GM12874 (cell line): ENCODE measurements at regions not wholly inside any gene's neighbourhood (a gene's known extent, or its start where the extent isn't known, plus 50 kb on each side); places are given as distances from the start of the nearest gene placed in this dataset.

Source experiments
- TF ChIP-seq, protein P1 (sequence below): IDR thresholded peaks from 2 replicates; pipeline ENCODE4 v1.5.1; 2011; ENCODE audit warnings: low read depth, mild to moderate bottlenecking, control low read depth, low read length, moderate library complexity; ENCODE audit not compliant: insufficient read depth

DNA sequence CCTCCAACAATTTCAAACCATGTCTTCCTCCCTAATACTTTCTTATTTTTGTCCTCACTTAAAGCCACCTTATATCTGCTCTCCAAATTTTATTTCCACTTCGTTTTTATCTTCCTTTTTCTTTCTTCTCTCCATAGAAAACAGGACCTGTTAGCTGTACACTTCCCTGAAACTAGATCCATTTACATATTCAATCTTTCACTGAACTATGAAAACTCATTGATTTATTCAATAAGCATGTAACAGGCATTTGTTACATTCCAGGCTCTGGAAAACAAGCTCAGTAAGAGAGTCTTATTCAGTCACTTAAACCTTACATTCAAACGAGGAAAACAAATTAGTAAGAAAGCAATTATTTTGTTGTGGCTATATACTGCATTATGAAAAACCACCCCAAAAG lies 1225.3 kb downstream of the SUCLG1 start:
- TF ChIP-seq, protein P1, sequence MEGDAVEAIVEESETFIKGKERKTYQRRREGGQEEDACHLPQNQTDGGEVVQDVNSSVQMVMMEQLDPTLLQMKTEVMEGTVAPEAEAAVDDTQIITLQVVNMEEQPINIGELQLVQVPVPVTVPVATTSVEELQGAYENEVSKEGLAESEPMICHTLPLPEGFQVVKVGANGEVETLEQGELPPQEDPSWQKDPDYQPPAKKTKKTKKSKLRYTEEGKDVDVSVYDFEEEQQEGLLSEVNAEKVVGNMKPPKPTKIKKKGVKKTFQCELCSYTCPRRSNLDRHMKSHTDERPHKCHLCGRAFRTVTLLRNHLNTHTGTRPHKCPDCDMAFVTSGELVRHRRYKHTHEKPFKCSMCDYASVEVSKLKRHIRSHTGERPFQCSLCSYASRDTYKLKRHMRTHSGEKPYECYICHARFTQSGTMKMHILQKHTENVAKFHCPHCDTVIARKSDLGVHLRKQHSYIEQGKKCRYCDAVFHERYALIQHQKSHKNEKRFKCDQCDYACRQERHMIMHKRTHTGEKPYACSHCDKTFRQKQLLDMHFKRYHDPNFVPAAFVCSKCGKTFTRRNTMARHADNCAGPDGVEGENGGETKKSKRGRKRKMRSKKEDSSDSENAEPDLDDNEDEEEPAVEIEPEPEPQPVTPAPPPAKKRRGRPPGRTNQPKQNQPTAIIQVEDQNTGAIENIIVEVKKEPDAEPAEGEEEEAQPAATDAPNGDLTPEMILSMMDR, result no peak

DNA sequence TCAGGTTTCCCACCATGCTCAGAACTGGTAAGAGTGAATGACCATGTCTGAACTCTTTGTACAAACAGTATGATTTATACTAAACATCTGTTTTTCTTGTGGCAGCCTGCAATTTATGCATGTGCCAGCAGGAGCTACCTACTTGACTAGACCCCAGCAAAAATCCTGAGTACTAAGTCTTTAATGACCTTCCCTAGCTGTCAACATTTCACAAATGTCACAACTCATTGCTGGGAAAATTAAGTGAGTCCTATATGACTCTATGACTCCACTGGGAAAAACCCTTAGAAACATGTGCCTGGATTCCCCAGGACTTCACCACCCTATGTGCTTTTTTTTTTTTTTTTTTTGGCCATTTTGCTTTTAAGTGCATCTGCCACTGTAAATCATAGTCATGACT lies 1225.8 kb downstream of the SUCLG1 start:
- TF ChIP-seq, protein P1, result no peak

DNA sequence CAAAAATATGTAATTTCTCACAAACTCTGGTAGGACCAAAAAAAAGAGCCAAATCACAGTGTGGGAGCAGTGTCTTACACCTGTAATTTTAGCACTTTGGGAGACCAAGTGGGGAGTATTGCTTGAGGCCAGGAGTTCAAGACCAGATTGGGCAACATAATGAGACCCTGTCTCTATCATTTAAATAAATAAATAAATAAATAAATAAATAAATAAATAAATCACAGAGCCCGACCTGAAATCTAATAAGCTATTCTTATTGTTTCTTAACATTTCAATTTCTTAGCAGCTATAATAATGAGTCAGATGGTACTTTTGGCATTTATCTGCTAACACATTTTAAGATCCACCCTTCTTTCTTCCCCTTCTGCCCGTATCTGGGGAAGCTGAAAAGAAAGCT lies 1229.6 kb downstream of the SUCLG1 start:
- TF ChIP-seq, protein P1, result no peak

DNA sequence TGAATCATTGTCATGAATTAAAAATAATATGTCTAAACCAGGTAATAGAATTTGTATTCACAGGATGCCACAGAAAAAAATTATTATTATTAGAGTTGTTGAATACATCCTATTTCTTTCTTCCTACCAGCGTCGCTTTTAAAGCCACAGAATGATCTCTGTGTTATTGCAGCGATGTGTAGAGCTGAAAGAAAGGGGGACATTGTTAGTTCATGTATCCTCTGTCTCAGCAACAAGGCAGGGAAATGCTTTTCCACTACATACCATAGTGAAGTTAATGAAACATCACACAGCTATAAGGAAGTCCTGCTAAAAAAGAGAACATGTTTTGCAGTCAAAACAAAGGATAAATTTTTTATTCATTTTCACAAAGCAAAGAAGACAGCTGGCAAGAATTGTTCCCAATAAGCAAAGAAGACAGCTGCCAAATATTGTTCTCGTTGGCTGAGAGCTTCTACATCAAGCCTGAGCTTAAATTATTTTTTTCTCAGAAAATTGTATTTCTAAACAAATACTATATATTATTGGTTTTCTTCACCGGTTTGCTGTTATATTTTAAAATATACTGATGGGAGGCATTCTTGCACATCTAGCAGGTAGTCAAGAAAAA lies 1234.4 kb downstream of the SUCLG1 start:
- TF ChIP-seq, protein P1, result no peak

DNA sequence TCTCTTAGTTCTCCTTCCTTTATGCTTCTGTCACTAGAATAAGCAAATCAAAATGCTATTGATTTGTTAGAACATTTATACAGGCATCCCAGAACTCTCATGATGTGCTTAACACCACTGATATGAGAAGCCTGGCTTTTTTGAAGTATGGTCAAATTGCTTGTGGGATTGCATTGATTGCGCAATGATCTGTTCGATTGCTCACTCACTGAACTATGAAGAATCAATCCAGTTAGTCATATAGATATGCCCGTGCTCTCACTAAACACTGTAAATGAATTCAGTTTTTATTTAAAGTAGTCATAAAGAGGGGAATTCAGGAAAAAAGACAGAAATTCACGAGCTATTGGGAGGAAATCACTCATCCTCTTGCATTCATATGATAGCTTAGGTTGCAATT lies 1237.8 kb downstream of the SUCLG1 start:
- TF ChIP-seq, protein P1, result no peak

DNA sequence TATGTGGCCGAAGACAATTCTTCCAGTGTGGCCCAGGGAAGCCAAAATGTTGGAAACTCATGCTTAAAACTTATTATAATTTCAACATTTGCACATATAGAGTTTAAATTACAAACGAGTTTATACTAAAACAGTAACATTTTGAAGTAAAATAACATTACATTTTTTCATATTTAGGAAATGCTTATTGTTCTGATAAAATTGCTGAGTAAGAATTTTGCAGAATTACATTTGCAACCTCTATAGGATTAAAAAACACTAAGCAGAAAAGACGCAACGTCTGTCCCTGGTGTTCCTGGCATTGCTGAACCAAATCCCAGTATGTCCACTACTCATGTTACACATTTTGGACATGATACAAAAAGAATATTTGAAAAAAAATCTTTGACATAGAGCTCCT lies 1241.2 kb downstream of the SUCLG1 start:
- TF ChIP-seq, protein P1, result no peak

DNA sequence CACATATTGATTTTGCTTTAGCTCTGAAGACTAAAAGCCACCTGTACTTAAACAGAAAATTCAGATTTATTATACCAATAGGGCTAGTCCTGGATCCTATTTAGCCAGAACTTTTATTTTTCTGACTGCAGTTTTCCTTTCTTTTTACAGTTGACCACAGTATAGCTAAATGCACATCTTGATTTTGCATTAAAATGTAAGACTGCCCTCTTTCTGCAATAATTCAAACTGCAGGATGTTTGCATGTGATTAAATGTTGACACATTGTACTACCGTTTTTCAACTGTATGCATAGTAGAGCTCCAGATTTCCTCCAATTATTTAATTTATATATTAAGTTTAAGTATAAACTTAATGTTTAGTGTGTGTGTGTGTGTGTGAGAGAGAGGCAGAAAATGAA lies 1262.9 kb downstream of the SUCLG1 start:
- TF ChIP-seq, protein P1, result peak; percentile 12; the same call in 1 of the 2 replicates

DNA sequence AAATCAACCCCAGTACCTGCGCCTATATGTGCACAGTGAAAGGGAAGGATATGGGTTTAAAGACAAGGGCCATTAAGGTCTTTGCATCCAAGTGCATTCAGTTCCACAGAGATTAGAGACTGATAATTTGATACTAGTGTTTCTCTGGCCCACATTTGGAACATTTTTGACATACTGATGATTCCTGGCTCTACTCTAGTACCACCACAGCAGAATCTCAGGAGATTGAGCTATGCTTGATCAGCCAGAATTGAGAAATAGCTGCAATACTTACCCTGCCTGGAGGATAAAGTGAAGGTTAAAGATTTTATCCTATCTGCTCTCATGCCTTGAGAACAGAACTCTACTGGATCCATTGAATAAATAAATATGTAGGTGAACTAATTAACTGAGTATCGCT lies 1267.8 kb downstream of the SUCLG1 start:
- TF ChIP-seq, protein P1, result no peak
